ENCODE measurements at regions not wholly inside any gene's neighbourhood (a gene's known extent, or its start where the extent isn't known, plus 50 kb on each side); places are given as distances from the start of the nearest gene placed in this dataset.

DNA sequence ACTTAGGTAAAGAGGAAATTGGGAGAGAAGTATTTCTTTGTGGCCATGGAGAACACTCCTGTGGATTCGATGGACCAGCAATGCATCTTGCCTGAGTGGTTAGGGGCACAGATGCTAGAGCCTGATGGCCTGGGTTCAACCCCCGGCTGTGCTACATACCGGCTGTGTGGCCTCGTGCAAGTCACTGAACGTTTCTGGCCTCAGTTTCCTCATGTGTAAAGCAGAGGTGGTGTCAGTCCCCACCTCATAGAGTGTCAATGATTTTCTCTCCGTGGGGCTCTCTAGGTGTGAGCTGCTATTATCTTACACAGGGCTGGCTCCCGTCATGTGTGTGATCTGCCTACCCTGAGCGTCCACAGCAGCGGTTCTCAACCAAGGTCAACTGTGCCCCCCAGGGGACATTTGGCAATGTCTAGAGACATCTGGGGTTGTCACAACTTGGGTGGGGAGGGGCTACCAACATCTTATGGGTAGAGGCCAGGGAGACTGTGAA lies 50.0 kb upstream of the PTPN1 start:
- Histone ChIP-seq H3K4me3 (replicated peaks; ENCODE audit: low read depth, low read length) (no peak overlapping the region), H3K27me3 (replicated peaks; ENCODE audit: control insufficient read depth, insufficient read depth, low read length) (no peaks in the 10 kb centered on the region), H3K36me3 (ENCODE audit: control insufficient read depth, insufficient read depth, low read length) (no peaks in the 10 kb centered on the region)
- DNase-seq (ENCODE audit: extremely low read depth, insufficient read length) = no peak
- TF ChIP-seq, protein P1, sequence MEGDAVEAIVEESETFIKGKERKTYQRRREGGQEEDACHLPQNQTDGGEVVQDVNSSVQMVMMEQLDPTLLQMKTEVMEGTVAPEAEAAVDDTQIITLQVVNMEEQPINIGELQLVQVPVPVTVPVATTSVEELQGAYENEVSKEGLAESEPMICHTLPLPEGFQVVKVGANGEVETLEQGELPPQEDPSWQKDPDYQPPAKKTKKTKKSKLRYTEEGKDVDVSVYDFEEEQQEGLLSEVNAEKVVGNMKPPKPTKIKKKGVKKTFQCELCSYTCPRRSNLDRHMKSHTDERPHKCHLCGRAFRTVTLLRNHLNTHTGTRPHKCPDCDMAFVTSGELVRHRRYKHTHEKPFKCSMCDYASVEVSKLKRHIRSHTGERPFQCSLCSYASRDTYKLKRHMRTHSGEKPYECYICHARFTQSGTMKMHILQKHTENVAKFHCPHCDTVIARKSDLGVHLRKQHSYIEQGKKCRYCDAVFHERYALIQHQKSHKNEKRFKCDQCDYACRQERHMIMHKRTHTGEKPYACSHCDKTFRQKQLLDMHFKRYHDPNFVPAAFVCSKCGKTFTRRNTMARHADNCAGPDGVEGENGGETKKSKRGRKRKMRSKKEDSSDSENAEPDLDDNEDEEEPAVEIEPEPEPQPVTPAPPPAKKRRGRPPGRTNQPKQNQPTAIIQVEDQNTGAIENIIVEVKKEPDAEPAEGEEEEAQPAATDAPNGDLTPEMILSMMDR (IDR thresholded peaks at IDR 0.05; ENCODE audit: insufficient read depth, low read length, poor library complexity, severe bottlenecking) = no peak
